Ishikawa (cell line): ENCODE measurements at regions not wholly inside any gene's neighbourhood (a gene's known extent, or its start where the extent isn't known, plus 50 kb on each side); places are given as distances from the start of the nearest gene placed in this dataset.

Experiments used
- TAF1 ChIP-seq: IDR thresholded peaks from 2 replicates; pipeline ENCODE4 v1.6.1; 2012; ENCODE audit warnings: low read depth, mild to moderate bottlenecking
- YY1 ChIP-seq: IDR thresholded peaks from 2 replicates; pipeline ENCODE4 v1.6.1; 2012; ENCODE audit warnings: low read depth

DNA sequence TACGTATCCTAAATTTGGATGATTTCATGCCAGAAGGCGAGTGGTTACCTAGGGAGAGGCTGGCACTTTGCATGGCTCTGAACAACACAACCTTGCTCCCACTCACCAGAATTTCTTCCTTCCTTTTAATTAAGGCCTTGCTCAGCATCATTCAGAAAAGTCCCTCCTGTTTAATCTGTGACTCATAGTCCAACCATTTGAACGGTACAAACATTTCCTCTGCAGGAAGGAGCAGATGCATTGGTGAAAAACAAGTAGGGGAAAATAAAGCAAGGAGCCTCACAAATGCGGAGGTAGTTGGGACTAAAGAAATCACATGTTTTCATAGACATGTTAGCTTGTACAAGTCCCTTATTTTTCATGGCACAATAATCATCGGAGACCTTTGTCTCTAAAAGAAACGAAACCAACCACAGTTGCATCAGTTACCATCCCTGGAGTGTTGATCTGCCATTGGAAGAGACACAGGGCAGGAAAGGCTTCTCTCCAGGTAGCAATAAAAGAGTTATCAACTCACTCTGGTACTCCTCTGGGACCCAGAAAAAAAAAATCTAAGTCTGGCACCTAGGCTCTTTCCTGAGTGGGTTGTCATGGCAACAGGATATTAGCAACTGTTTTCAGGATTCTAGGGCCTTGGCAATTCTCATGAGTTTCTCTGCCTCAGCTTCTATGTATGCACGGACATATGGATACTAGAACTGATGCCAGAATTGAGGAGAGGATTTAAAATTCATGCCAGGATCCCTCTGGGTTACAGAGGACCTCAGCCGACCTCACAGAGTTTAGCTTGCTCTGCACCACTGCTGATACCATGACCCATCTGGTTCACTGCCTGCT, 255.4 kb upstream of the ARPP21 start:
- no peak for TF ChIP-seq YY1
- no peak for TF ChIP-seq TAF1
